IPS-11a (cell line): ENCODE measurements at regions not wholly inside any gene's neighbourhood (a gene's known extent, or its start where the extent isn't known, plus 50 kb on each side); places are given as distances from the start of the nearest gene placed in this dataset.
"Not testable (repeated sequence)": the region's sequence is repeated elsewhere in the genome, so short reads cannot be mapped to it uniquely, and the experiment has no call there.

Source experiments
- H3K4me3 ChIP-seq: one replicate; pipeline ENCODE4 v1.5.1; 2013; ENCODE audit warnings: low read depth, low read length, control low read depth

DNA sequence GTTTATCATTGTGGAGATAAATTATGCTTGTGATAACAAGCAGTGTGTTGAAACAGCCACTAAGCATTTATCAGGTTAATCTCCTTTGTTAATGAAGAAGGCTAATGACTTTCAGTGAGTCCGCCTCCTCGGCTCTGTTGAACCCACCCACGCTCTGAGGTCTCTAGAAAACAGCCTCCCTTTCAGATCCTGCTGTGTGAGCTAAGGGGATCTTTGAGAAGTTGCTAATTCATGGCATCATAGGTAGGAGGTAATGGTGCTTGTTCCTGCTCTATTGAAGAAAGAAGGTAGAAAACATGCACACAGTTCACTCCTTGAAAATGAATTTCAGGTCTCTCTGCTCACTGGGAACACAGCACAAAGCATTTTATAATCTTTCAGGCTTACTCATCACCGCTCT, 483.9 kb downstream of the AACS start:
- no peak overlapping the region for H3K4me3 ChIP-seq

DNA sequence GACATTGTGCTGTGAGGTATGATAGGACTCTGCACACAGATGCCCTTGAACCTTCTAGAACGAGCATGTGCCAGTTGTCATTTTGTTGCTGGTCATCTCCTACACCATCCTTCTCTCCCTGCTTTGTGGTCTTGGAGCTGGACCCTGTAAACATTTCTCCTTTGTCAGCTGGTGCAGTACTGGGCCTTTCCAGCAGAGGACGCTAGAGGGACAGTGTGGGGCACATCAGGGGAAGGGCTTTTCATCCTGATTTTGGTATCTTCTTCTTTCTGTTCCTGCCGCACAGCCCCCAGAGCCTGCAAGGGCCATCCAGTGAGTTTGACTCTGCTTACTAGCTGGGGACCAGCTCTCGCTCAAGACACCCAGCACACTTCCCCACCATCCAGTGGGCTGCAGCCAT, 484.6 kb downstream of the AACS start:
- H3K4me3 ChIP-seq: no peak overlapping the region

GRCh38 chr12:125552295-125552694, 487.1 kb downstream of the AACS start:
- no peak overlapping the region for H3K4me3 ChIP-seq

DNA sequence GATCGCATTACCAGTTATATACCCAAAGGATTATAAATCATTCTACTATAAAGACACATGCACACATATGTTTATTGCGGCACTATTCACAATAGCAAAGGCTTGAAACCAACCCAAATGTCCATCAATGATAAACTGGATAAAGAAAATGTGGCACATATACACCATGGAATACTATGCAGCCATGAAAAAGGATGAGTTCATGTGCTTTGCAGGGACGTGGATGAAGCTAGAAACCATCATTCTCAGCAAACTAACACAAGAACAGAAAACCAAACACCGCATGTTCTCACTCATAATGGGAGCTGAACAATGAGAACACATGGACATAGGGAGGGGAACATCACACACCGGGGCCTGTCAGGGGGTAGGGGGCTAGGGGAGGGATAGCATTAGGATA, 495.8 kb downstream of the AACS start:
- not testable (repeated sequence) for H3K4me3 ChIP-seq

- no peak overlapping the region for H3K4me3 ChIP-seq
Measured at GRCh38 chr12:125564753-125565152, 499.5 kb downstream of the AACS start.

- H3K4me3 ChIP-seq: no peak overlapping the region
Measured at GRCh38 chr12:125567581-125567980, 502.3 kb downstream of the AACS start.

- H3K4me3 ChIP-seq: no peak overlapping the region
Measured at GRCh38 chr12:125568306-125568705, 503.1 kb downstream of the AACS start.

GRCh38 chr12:125573271-125573670, 508.0 kb downstream of the AACS start:
- no peak overlapping the region for H3K4me3 ChIP-seq

DNA sequence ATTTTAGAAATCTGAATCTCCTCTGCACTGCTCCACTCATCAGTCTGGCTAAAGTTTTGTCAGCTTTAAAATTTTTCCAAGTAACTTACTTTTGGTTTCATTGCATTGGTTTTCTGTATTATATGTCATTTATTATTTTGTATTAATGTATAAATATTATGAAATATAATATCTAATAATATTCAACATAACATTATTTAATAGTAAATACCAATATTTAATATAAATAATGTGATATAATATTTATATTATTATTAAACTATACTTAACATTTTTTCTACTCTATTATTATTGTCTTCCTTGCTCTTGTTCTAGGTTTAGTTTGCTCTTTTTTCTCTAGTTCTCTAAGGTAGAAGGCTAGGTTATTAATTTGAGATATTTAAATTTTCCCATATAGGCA, 512.1 kb downstream of the AACS start:
- H3K4me3 ChIP-seq: no peak overlapping the region

- no peak overlapping the region for H3K4me3 ChIP-seq
Measured at GRCh38 chr12:125579916-125580315, 514.7 kb downstream of the AACS start.

DNA sequence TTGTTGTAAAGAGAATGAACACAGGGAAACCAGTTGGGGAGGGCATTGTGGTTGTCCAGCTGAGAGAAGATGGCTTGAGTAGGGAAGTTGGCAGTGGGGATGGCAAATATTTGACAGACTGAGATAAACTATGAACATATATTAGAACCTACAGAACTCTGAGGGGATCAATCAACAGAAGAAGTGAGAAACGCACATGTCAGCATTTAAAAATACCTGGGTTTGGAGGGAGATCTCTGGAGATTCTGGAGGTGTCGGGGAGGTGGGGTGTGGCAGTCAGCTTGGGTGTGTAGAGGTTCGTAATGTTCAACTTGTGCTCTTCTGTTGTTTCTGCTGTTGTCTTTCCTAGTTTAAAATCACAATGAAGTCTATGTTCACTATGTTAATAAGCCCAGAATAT, 517.8 kb downstream of the AACS start:
- H3K4me3 ChIP-seq: no peak overlapping the region

DNA sequence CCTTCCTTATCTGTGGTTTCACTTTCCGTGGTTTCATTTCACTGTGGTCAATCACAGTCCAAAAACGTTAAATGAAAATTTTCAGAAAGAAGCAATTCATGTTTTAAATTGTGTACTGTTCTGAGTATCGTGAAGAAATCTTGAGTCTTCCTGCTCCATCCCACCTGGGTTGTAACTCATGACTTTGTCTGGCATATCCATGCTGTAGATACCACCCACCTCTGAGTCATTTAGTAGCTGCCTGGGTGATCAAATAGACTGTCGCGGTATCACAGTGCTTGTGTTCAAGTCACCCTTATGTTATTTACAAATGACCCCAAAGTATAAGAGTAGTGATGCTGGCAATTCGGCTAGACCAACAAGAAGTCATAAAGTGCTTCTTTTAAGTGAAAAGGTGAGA, 521.2 kb downstream of the AACS start:
- no peak overlapping the region for H3K4me3 ChIP-seq

- H3K4me3 ChIP-seq: no peak overlapping the region
Measured at GRCh38 chr12:125593269-125593668, 528.0 kb downstream of the AACS start.

DNA sequence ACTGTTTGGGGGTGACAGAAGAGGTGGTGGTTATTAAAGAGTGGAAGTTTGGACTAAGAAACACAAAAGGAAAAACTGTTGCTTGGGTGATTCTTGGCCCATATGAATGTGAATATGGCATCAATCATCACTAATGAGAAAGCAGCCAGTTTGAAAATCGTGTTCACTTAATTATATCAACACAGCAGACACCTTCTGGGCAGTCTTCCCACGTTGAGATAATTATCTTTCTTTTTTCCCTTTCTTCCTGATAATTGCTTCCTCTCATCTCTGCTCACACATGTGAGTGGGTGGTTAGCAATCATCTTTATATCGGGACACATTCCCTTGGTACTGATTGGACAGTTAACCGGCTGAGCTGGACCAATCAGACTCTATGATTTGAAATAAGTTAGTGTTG, 539.7 kb downstream of the AACS start:
- no peak overlapping the region for H3K4me3 ChIP-seq

DNA sequence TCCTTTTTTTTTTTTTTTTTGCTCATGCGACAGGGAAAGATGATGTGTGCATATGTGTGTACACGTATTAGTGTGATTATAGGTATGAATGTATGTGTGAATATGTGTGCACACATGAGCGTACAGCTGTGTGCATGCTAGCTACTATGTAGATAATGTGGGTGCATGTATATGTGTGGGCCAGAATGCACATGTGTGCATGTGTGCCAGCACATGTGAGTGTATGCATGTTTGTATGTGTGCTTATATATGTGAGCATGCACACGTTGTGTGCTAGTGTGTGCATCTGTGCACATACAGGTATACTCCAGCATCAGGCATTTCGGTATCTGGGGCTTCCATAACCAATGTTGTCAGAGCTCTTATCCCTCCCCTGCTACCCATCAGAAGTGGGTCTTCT, 541.1 kb downstream of the AACS start:
- no peak overlapping the region for H3K4me3 ChIP-seq

DNA sequence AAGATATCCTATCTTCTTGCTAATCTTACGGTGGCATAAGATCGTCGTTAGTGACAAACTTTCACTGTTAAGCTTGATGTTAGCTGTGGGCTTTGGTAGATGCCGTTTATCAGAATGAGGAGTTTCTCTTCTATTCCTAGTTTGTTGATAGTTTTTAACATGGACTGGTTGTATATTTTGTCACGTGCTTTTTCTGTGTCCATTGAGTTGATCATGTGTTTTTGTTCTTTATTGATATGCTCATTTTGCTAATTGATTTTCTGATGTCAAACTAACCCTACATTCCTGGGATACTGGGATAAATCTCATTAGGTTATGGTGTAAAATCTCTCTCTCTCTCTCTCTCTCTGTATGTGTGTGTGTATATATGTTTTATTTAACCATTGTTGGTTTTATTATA, 545.1 kb downstream of the AACS start:
- no peak overlapping the region for H3K4me3 ChIP-seq

DNA sequence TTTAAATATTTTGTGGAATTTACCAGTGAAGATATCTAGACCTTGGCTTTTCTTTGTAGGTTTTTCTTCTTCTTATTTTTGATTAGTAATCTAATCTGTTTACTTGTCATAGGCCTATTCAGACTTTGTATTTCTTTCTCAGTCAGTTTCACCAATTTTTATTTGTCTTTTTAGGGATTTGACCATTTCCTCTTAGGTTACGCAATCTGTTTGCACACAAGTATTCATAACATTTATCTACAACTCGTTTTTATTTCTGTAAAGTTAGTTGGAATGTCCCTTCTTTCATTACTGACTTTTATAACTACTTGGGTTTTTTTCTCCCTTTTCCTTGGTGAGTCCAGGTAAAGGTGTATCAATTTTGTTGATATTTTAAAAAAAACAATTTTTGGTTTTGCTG, 545.7 kb downstream of the AACS start:
- H3K4me3 ChIP-seq: no peak overlapping the region

- H3K4me3 ChIP-seq: no peak overlapping the region
Measured at GRCh38 chr12:125614058-125614457, 548.8 kb downstream of the AACS start.

GRCh38 chr12:125619723-125620122, 554.5 kb downstream of the AACS start:
- H3K4me3 ChIP-seq: no peak overlapping the region

DNA sequence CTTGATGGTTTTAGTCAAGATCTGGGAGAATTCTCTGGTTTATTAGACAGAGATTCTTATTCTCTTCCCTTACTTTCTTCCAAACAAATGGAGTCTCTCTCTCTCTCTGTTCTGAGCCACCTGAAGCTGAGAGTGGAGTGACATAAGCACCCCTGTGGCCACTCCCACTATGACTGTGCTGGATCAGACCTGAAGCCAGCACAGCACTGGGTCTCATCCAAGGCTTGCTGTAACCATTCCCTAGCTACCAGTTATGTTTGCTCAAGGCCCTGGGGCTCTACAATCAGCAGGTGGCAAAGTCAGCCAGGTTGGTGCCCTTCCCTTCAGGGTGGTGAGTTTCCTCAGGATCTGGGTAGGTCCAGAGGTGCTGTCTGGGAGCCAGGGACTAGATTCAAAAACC, 568.5 kb downstream of the AACS start:
- H3K4me3 ChIP-seq: no peak overlapping the region

DNA sequence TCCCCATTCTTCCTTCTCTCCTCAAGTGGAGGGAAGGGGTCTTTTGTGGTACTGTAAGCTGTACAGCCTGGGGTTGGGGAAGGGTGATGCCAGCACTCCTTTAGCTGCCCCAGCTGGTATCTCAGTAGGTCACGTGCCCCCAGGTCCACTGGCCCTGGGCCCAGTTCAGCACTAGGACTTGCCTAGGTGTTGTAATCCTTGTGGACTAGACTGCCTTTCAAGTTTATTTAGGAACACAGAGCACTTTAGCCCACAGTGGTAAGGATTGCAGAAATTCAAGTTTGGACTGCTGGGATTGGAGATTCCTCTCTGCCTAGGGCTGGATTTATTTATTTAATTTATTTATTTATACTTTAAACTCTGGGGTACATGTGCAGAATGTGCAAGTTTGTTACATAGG, 569.6 kb downstream of the AACS start:
- no peak overlapping the region for H3K4me3 ChIP-seq

DNA sequence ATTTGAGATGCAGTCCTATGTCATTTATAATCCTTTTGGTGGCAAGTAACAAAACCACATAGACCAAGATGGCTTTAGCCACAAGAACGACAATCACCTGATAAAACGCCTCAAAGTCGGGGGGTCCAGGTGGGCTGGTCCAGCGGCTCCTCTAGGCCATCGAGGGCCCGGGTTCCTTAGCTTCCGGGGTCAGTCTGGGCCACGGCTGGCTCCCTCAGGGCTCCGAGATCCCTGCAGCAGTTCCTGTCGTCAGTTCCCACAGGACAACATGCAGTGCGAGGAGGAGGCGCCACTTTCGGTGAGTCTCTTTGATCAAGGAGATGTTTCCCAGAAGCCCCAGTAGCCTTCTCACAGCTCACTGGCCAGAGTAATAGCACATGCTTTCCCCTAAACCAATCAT, 574.6 kb downstream of the AACS start:
- H3K4me3 ChIP-seq: no peak overlapping the region

DNA sequence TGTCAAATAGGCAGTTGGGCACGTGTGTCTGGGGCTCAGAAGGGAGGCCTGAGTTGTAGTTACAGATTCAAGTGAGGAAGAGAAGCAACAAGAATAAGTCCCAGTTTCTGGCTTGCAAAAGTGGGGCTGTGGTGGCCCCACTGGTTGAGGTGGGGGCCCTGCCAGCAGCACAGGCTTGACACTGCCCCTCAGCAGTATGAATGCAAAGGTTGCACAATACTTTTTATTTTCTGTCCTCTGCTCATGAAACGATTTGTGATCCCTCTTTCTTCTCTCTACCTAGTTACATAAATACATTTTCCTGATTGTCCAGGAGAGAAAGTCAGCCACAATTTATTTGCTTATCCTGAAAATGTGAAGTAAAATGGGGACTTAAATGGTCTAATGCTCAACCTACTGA, 577.8 kb downstream of the AACS start:
- no peak overlapping the region for H3K4me3 ChIP-seq

- no peak overlapping the region for H3K4me3 ChIP-seq
Measured at GRCh38 chr12:125645724-125646123, 580.5 kb downstream of the AACS start.
